ENCODE measurements at regions not wholly inside any gene's neighbourhood (a gene's known extent, or its start where the extent isn't known, plus 50 kb on each side); places are given as distances from the start of the nearest gene placed in this dataset.

DNA sequence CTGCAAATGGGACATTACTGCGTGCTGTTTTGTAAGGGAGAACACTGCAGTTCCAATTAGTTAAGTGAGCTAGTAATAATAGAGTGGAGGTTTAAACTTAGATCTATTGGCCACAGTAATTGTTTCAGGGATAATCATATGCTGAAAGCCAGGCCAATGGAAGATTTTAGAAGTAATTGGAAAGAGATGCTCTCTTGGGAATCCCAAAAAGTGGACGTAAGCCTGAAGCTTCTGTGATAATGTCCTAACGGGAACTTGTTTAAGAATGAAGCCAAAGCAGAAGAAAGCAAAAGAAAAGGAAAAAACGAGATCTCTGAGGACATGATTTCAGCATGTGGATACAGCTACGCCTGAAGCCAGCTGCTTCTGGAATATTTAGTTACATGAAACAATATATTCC lies 594.6 kb downstream of the SLC4A3 start:
- Histone ChIP-seq H3K79me2 (ENCODE audit: insufficient read depth, low read length) (no peaks in the 10 kb centered on the region), H3K4me2 (ENCODE audit: insufficient read depth, low read length) (no peak overlapping the region), H3K27me3 (ENCODE audit: insufficient read depth, low read length) (no peaks in the 10 kb centered on the region), H3K36me3 (ENCODE audit: insufficient read depth, low read length) (no peaks in the 10 kb centered on the region), H3K9me3 (ENCODE audit: low read depth, low read length) (no peaks in the 10 kb centered on the region), H2AFZ (ENCODE audit: low read length) (peak overlapping the region; percentile 26), H3K4me3 (ENCODE audit: insufficient read depth, low read length) (no peak overlapping the region), H3K4me1 (ENCODE audit: insufficient read depth, low read length) (peaks cover 27% of the 10 kb centered on the region), H3K27ac (ENCODE audit: low read depth, low read length) (no peak overlapping the region), H4K20me1 (ENCODE audit: insufficient read depth, low read length) (no peaks in the 10 kb centered on the region)
- DNase-seq (ENCODE audit: insufficient read length, low spot score, missing footprints), result no peak
- TF ChIP-seq, protein P1, sequence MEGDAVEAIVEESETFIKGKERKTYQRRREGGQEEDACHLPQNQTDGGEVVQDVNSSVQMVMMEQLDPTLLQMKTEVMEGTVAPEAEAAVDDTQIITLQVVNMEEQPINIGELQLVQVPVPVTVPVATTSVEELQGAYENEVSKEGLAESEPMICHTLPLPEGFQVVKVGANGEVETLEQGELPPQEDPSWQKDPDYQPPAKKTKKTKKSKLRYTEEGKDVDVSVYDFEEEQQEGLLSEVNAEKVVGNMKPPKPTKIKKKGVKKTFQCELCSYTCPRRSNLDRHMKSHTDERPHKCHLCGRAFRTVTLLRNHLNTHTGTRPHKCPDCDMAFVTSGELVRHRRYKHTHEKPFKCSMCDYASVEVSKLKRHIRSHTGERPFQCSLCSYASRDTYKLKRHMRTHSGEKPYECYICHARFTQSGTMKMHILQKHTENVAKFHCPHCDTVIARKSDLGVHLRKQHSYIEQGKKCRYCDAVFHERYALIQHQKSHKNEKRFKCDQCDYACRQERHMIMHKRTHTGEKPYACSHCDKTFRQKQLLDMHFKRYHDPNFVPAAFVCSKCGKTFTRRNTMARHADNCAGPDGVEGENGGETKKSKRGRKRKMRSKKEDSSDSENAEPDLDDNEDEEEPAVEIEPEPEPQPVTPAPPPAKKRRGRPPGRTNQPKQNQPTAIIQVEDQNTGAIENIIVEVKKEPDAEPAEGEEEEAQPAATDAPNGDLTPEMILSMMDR (IDR thresholded peaks at IDR 0.05; ENCODE audit: extremely low read depth, low read depth, low read length), result no peak

DNA sequence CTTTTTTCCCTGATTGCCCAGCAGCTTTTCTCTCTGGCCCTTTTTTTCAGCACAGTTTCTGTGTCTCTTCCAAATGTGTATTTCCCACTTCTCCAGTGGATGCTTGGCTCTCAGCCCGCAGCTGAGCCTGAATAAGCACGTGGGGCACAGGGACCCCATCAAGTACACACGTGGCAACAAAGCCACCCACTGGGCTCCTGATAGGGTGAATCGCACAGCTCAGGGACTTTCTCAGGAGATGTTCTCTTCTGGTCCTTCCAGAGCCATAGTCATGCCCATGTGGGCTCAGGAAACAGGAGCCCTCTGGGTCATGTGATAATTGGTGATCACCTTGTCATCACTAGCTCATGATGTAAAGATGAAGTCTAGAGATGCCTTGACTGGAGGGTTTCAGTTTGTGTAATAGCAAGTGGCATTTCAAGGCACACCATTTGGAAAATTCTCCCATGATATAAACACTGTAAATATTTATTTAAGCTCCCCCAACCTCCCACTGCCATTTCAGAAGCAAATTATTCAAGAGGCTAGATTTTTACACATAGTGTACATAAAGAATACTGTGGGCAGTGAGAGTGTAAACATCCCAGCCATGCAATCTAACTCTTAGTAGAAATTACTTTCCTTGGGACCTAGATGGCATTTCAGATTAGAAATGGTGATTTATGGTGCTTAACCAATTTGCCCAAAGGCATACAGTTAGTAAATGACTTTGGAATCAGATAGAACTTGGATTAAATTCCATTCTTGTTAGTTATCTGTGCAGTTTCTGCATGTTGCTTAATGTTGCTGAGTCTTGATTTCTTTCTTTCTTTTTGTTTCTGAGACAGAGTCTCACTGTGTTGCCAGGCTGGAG lies 597.5 kb downstream of the SLC4A3 start:
- no peaks in the 10 kb centered on the region for H3K27me3 ChIP-seq (ENCODE audit: insufficient read depth, low read length)
- H3K79me2 ChIP-seq (ENCODE audit: insufficient read depth, low read length), result no peaks in the 10 kb centered on the region
- peak overlapping the region; percentile 46 for H3K27ac ChIP-seq (ENCODE audit: low read depth, low read length)
- H3K4me2 ChIP-seq (ENCODE audit: insufficient read depth, low read length), result peak overlapping the region; percentile 22
- peaks cover 53% of the 10 kb centered on the region for H3K4me1 ChIP-seq (ENCODE audit: insufficient read depth, low read length)
- TF ChIP-seq, protein P1 (IDR thresholded peaks at IDR 0.05; ENCODE audit: extremely low read depth, low read depth, low read length), result no peak
- H2AFZ ChIP-seq (ENCODE audit: low read length), result peak overlapping the region; percentile 49
- H4K20me1 ChIP-seq (ENCODE audit: insufficient read depth, low read length), result no peaks in the 10 kb centered on the region
- no peaks in the 10 kb centered on the region for H3K9me3 ChIP-seq (ENCODE audit: low read depth, low read length)
- peak overlapping the region; percentile 10 for H3K4me3 ChIP-seq (ENCODE audit: insufficient read depth, low read length)
- no peak for DNase-seq (ENCODE audit: insufficient read length, low spot score, missing footprints)
- H3K36me3 ChIP-seq (ENCODE audit: insufficient read depth, low read length), result no peaks in the 10 kb centered on the region

DNA sequence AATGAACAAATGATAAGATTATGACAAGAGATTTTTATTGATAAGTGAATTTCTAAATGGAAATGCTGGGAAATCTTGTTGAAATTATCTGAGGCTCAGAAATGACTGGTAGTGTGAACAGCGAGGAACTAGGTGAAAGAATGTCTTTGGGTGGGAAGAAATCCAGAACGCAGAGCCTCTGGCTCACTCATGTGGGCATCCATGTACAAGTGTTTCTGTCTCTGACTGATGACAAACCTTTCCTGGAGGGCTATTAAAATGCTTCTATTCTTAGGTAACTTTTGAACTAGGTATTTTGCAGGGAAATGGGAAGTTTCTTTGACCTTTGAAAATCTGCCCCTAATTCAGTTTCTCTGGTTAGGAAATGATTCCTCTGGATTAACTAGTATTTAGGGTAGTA lies 598.6 kb downstream of the SLC4A3 start:
- no peak for DNase-seq (ENCODE audit: insufficient read length, low spot score, missing footprints)

DNA sequence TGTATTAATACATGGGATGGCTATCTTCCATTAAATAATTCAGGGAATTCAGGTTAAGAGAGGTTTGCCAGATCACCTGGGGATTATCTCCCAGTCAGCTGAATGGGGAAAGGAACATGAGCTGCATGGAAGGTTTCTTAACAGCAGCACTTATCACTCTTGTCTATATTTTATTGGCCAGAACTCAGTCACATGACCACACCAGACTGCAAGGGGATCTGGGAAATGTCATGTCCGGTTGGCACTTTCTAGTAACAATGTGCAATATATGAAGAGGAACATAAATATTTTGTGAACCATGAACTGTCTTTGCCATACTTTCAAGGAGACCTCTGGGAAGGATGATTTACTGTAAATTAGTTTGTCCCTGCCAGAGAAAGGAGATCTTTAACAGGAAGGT lies 599.1 kb downstream of the SLC4A3 start:
- Histone ChIP-seq H3K4me2 (ENCODE audit: insufficient read depth, low read length) (no peak overlapping the region), H3K4me1 (ENCODE audit: insufficient read depth, low read length) (peaks cover 64% of the 10 kb centered on the region), H3K4me3 (ENCODE audit: insufficient read depth, low read length) (no peak overlapping the region), H3K27ac (ENCODE audit: low read depth, low read length) (peak overlapping the region; percentile 92), H3K79me2 (ENCODE audit: insufficient read depth, low read length) (no peaks in the 10 kb centered on the region), H2AFZ (ENCODE audit: low read length) (no peak overlapping the region), H4K20me1 (ENCODE audit: insufficient read depth, low read length) (no peaks in the 10 kb centered on the region), H3K9me3 (ENCODE audit: low read depth, low read length) (no peaks in the 10 kb centered on the region), H3K36me3 (ENCODE audit: insufficient read depth, low read length) (no peaks in the 10 kb centered on the region), H3K27me3 (ENCODE audit: insufficient read depth, low read length) (no peaks in the 10 kb centered on the region)
- no peak for DNase-seq (ENCODE audit: insufficient read length, low spot score, missing footprints)
- TF ChIP-seq, protein P1 (IDR thresholded peaks at IDR 0.05; ENCODE audit: extremely low read depth, low read depth, low read length), result no peak

More for the DNA sequence above, 598.6 kb downstream of the SLC4A3 start:
- H2AFZ ChIP-seq (ENCODE audit: low read length), result no peak overlapping the region
- no peak overlapping the region for H3K4me2 ChIP-seq (ENCODE audit: insufficient read depth, low read length)
- TF ChIP-seq, protein P1 (IDR thresholded peaks at IDR 0.05; ENCODE audit: extremely low read depth, low read depth, low read length), result no peak
- no peaks in the 10 kb centered on the region for H3K36me3 ChIP-seq (ENCODE audit: insufficient read depth, low read length)
- H4K20me1 ChIP-seq (ENCODE audit: insufficient read depth, low read length), result no peaks in the 10 kb centered on the region
- H3K27me3 ChIP-seq (ENCODE audit: insufficient read depth, low read length), result no peaks in the 10 kb centered on the region
- no peaks in the 10 kb centered on the region for H3K9me3 ChIP-seq (ENCODE audit: low read depth, low read length)
- no peaks in the 10 kb centered on the region for H3K79me2 ChIP-seq (ENCODE audit: insufficient read depth, low read length)
- no peak overlapping the region for H3K27ac ChIP-seq (ENCODE audit: low read depth, low read length)
- peaks cover 60% of the 10 kb centered on the region for H3K4me1 ChIP-seq (ENCODE audit: insufficient read depth, low read length)
- no peak overlapping the region for H3K4me3 ChIP-seq (ENCODE audit: insufficient read depth, low read length)
